ENCODE measurements at regions not wholly inside any gene's neighbourhood (a gene's known extent, or its start where the extent isn't known, plus 50 kb on each side); places are given as distances from the start of the nearest gene placed in this dataset.
A peak's percentile ranks its signal among the peaks of the same experiment; 100 is the strongest.

DNA sequence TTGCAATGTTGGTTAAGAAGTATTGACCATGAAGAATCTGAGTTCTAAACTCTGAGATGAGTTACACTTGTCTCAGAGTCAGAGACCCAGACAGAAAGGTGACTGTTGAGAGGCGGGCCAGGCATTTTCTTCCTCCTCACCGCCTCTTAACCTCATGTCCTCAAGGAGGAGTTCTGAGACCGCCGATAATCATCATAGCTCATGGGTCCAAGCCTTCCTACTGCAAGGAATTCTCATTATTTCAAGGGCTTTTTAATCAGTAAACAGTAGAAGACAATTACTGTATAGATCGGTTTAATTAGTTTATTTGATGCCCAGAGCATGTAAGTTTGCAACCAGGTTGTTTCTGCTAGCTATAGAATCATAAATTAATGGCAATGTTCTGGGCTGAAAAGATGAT is 382.4 kb upstream of the MMS22L start:
- H3K9ac ChIP-seq (ENCODE audit: low read length), result no peak overlapping the region
- no peak for TF ChIP-seq EZH2phosphoT487 (conservative IDR thresholded peaks at IDR 0.05; ENCODE audit: low read length)
- TF ChIP-seq, protein P1, sequence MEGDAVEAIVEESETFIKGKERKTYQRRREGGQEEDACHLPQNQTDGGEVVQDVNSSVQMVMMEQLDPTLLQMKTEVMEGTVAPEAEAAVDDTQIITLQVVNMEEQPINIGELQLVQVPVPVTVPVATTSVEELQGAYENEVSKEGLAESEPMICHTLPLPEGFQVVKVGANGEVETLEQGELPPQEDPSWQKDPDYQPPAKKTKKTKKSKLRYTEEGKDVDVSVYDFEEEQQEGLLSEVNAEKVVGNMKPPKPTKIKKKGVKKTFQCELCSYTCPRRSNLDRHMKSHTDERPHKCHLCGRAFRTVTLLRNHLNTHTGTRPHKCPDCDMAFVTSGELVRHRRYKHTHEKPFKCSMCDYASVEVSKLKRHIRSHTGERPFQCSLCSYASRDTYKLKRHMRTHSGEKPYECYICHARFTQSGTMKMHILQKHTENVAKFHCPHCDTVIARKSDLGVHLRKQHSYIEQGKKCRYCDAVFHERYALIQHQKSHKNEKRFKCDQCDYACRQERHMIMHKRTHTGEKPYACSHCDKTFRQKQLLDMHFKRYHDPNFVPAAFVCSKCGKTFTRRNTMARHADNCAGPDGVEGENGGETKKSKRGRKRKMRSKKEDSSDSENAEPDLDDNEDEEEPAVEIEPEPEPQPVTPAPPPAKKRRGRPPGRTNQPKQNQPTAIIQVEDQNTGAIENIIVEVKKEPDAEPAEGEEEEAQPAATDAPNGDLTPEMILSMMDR (IDR thresholded peaks at IDR 0.05; ENCODE audit: insufficient read depth, low read length, poor library complexity, severe bottlenecking), result no peak
- no peaks in the 10 kb centered on the region for H3K9me3 ChIP-seq (ENCODE audit: insufficient read depth, low read length)

DNA sequence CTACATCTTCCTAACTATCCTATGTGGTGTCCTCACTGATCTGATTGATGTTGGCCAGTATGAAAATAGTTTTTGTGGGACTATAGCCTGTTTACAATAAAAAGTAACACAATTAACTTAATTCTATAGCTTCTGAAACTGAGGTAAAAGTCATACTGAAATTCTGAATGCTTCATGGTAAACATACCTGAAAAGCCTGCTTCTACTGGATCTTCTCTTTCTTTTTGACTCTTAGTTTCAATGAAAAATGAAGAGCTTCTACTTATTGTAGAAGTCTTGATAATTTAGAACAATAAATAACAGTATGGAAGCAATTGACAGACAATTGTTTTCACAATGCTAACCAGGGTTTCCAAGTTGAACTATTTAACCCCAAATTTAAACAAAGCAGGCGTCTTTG is 383.9 kb upstream of the MMS22L start:
- no peaks in the 10 kb centered on the region for H3K9me3 ChIP-seq (ENCODE audit: insufficient read depth, low read length)
- no peaks in the 10 kb centered on the region for H3K79me2 ChIP-seq (ENCODE audit: insufficient read depth, low read length)
- no peaks in the 10 kb centered on the region for H4K20me1 ChIP-seq (ENCODE audit: low read depth, low read length)
- no peak overlapping the region for H2AFZ ChIP-seq (ENCODE audit: low read depth, low read length, severe bottlenecking)
- no peak for TF ChIP-seq EZH2phosphoT487 (conservative IDR thresholded peaks at IDR 0.05; ENCODE audit: low read length)
- TF ChIP-seq, protein P1 (IDR thresholded peaks at IDR 0.05; ENCODE audit: insufficient read depth, low read length, poor library complexity, severe bottlenecking), result no peak
- H3K4me3 ChIP-seq (ENCODE audit: insufficient read depth, low read length, poor library complexity, severe bottlenecking), result no peak overlapping the region
- no peaks in the 10 kb centered on the region for H3F3A ChIP-seq (ENCODE audit: insufficient read depth)
- no peaks in the 10 kb centered on the region for H3K36me3 ChIP-seq (ENCODE audit: low read length)
- no peak overlapping the region for H3K27ac ChIP-seq (ENCODE audit: low read depth, low read length)
- H3K4me2 ChIP-seq (ENCODE audit: low read depth, low read length, poor library complexity, severe bottlenecking), result no peak overlapping the region
- H3K9me2 ChIP-seq (replicated peaks; ENCODE audit: insufficient read depth, low read length), result no peaks in the 10 kb centered on the region
- H3K9ac ChIP-seq (ENCODE audit: low read length), result no peak overlapping the region
- H3K27me3 ChIP-seq (ENCODE audit: low read length), result no peaks in the 10 kb centered on the region

More for the DNA sequence above, 382.4 kb upstream of the MMS22L start:
- Histone ChIP-seq H3K4me2 (ENCODE audit: low read depth, low read length, poor library complexity, severe bottlenecking) (no peak overlapping the region), H3K27ac (ENCODE audit: low read depth, low read length) (no peak overlapping the region), H2AFZ (ENCODE audit: low read depth, low read length, severe bottlenecking) (no peak overlapping the region), H3K4me3 (ENCODE audit: insufficient read depth, low read length, poor library complexity, severe bottlenecking) (no peak overlapping the region), H3K27me3 (ENCODE audit: low read length) (no peaks in the 10 kb centered on the region), H3K9me2 (replicated peaks; ENCODE audit: insufficient read depth, low read length) (no peaks in the 10 kb centered on the region), H4K20me1 (ENCODE audit: low read depth, low read length) (no peaks in the 10 kb centered on the region), H3K36me3 (ENCODE audit: low read length) (no peaks in the 10 kb centered on the region), H3F3A (ENCODE audit: insufficient read depth) (no peaks in the 10 kb centered on the region), H3K79me2 (ENCODE audit: insufficient read depth, low read length) (no peaks in the 10 kb centered on the region)

DNA sequence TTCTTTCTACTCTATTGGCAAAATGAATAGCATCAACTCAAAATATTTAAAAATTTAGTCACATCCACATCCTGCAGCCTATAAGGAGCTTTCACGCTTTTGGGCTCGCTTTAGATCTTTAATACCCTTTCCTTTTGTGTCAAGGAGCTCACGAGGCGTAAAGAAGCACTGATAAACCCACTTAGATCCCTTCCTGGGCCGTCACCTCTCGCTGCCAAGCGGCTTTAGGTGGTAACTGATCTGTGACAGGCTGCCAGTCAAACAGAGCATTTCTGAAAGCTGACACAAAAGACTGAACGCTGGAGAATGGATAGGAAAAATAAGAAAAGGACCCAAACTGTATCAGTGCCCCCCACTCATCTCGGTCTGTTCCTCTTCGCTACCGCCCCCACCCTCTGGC is 385.7 kb upstream of the MMS22L start:
- H3K9me2 ChIP-seq (replicated peaks; ENCODE audit: insufficient read depth, low read length), result no peaks in the 10 kb centered on the region
- H3F3A ChIP-seq (ENCODE audit: insufficient read depth), result no peaks in the 10 kb centered on the region
- H3K9me3 ChIP-seq (ENCODE audit: insufficient read depth, low read length), result no peaks in the 10 kb centered on the region
- no peaks in the 10 kb centered on the region for H4K20me1 ChIP-seq (ENCODE audit: low read depth, low read length)
- H3K36me3 ChIP-seq (ENCODE audit: low read length), result no peaks in the 10 kb centered on the region
- no peak overlapping the region for H3K4me3 ChIP-seq (ENCODE audit: insufficient read depth, low read length, poor library complexity, severe bottlenecking)
- H3K4me2 ChIP-seq (ENCODE audit: low read depth, low read length, poor library complexity, severe bottlenecking), result peak overlapping the region; percentile 11
- no peaks in the 10 kb centered on the region for H3K27me3 ChIP-seq (ENCODE audit: low read length)
- no peak overlapping the region for H3K9ac ChIP-seq (ENCODE audit: low read length)
- H3K79me2 ChIP-seq (ENCODE audit: insufficient read depth, low read length), result no peaks in the 10 kb centered on the region
- H2AFZ ChIP-seq (ENCODE audit: low read depth, low read length, severe bottlenecking), result no peak overlapping the region
- no peak overlapping the region for H3K27ac ChIP-seq (ENCODE audit: low read depth, low read length)
- TF ChIP-seq, protein P1 (IDR thresholded peaks at IDR 0.05; ENCODE audit: insufficient read depth, low read length, poor library complexity, severe bottlenecking), result no peak
- no peak for TF ChIP-seq EZH2phosphoT487 (conservative IDR thresholded peaks at IDR 0.05; ENCODE audit: low read length)
